ENCODE measurements at regions not wholly inside any gene's neighbourhood (a gene's known extent, or its start where the extent isn't known, plus 50 kb on each side); places are given as distances from the start of the nearest gene placed in this dataset.

GRCh38 chrX:38856670-38857265, 55.5 kb downstream of the MID1IP1 start:
- H3K4me3 ChIP-seq (ENCODE audit: low read length): no peak overlapping the region
- H3K9me3 ChIP-seq (ENCODE audit: insufficient read depth, low read depth, low read length): no peaks in the 10 kb centered on the region
- 96% methylated on average over 3 of the region's 4 CpGs for WGBS

GRCh38 chrX:38857736-38858523, 56.7 kb downstream of the MID1IP1 start:
- Histone ChIP-seq H3K4me1 (ENCODE audit: insufficient read depth, low read length) (no peaks in the 10 kb centered on the region), H3K27ac (ENCODE audit: low read depth, low read length) (no peak overlapping the region), H3K9ac (ENCODE audit: low read depth, low read length) (no peak overlapping the region), H3K27me3 (ENCODE audit: insufficient read depth, low read length) (no peaks in the 10 kb centered on the region), H3K4me3 (ENCODE audit: low read length) (no peak overlapping the region), H3K9me3 (ENCODE audit: insufficient read depth, low read depth, low read length) (no peaks in the 10 kb centered on the region), H3K36me3 (ENCODE audit: insufficient read depth, low read length) (no peaks in the 10 kb centered on the region)
- WGBS: 65% methylated on average over 5 of the region's 5 CpGs

More at GRCh38 chrX:38856670-38857265, 55.5 kb downstream of the MID1IP1 start:
- H3K4me1 ChIP-seq (ENCODE audit: insufficient read depth, low read length): no peaks in the 10 kb centered on the region
- H3K36me3 ChIP-seq (ENCODE audit: insufficient read depth, low read length): no peaks in the 10 kb centered on the region
- H3K27ac ChIP-seq (ENCODE audit: low read depth, low read length): no peak overlapping the region
- H3K9ac ChIP-seq (ENCODE audit: low read depth, low read length): no peak overlapping the region
- H3K27me3 ChIP-seq (ENCODE audit: insufficient read depth, low read length): no peaks in the 10 kb centered on the region

GRCh38 chrX:38859602-38860001, 58.3 kb downstream of the MID1IP1 start:
- no peak overlapping the region for H3K9ac ChIP-seq (ENCODE audit: low read depth, low read length)
- no peaks in the 10 kb centered on the region for H3K9me3 ChIP-seq (ENCODE audit: insufficient read depth, low read depth, low read length)
- H3K27ac ChIP-seq (ENCODE audit: low read depth, low read length): no peak overlapping the region

GRCh38 chrX:38860106-38861013, 59.1 kb downstream of the MID1IP1 start:
- H3K27me3 ChIP-seq (ENCODE audit: insufficient read depth, low read length): no peaks in the 10 kb centered on the region
- 100% methylated on average over 1 of the region's 4 CpGs for WGBS
- H3K9me3 ChIP-seq (ENCODE audit: insufficient read depth, low read depth, low read length): no peaks in the 10 kb centered on the region
- no peak overlapping the region for H3K27ac ChIP-seq (ENCODE audit: low read depth, low read length)
- H3K9ac ChIP-seq (ENCODE audit: low read depth, low read length): no peak overlapping the region
- no peak overlapping the region for H3K4me3 ChIP-seq (ENCODE audit: low read length)
- H3K4me1 ChIP-seq (ENCODE audit: insufficient read depth, low read length): 0 out of 2 replicates have a peak, but pooled peaks cover 3% of the 10 kb centered on the region
- no peaks in the 10 kb centered on the region for H3K36me3 ChIP-seq (ENCODE audit: insufficient read depth, low read length)

More at GRCh38 chrX:38859602-38860001, 58.3 kb downstream of the MID1IP1 start:
- H3K36me3 ChIP-seq (ENCODE audit: insufficient read depth, low read length): no peaks in the 10 kb centered on the region
- H3K4me1 ChIP-seq (ENCODE audit: insufficient read depth, low read length): no peaks in the 10 kb centered on the region
- no peak overlapping the region for H3K4me3 ChIP-seq (ENCODE audit: low read length)
- H3K27me3 ChIP-seq (ENCODE audit: insufficient read depth, low read length): no peaks in the 10 kb centered on the region

GRCh38 chrX:38861489-38861888, 60.2 kb downstream of the MID1IP1 start:
- H3K27ac ChIP-seq (ENCODE audit: low read depth, low read length): no peak overlapping the region
- no peaks in the 10 kb centered on the region for H3K36me3 ChIP-seq (ENCODE audit: insufficient read depth, low read length)
- 98% methylated on average over 2 of the region's 2 CpGs for WGBS
- no peaks in the 10 kb centered on the region for H3K27me3 ChIP-seq (ENCODE audit: insufficient read depth, low read length)
- H3K9me3 ChIP-seq (ENCODE audit: insufficient read depth, low read depth, low read length): no peaks in the 10 kb centered on the region
- H3K4me1 ChIP-seq (ENCODE audit: insufficient read depth, low read length): 0 out of 2 replicates have a peak, but pooled peaks cover 9% of the 10 kb centered on the region
- no peak overlapping the region for H3K4me3 ChIP-seq (ENCODE audit: low read length)
- no peak overlapping the region for H3K9ac ChIP-seq (ENCODE audit: low read depth, low read length)

GRCh38 chrX:38862100-38862499, 60.8 kb downstream of the MID1IP1 start:
- Histone ChIP-seq H3K9me3 (ENCODE audit: insufficient read depth, low read depth, low read length) (no peaks in the 10 kb centered on the region), H3K4me3 (ENCODE audit: low read length) (no peak overlapping the region), H3K27ac (ENCODE audit: low read depth, low read length) (no peak overlapping the region), H3K4me1 (ENCODE audit: insufficient read depth, low read length) (0 out of 2 replicates have a peak, but pooled peaks cover 9% of the 10 kb centered on the region), H3K9ac (ENCODE audit: low read depth, low read length) (no peak overlapping the region), H3K36me3 (ENCODE audit: insufficient read depth, low read length) (no peaks in the 10 kb centered on the region), H3K27me3 (ENCODE audit: insufficient read depth, low read length) (no peaks in the 10 kb centered on the region)
- 90% methylated on average over 3 of the region's 3 CpGs for WGBS

- H3K9ac ChIP-seq (ENCODE audit: low read depth, low read length): no peak overlapping the region
- no CpG with 5 or more reads among the region's 1 CpG for WGBS
- H3K4me1 ChIP-seq (ENCODE audit: insufficient read depth, low read length): peaks cover 22% of the 10 kb centered on the region
Observed at GRCh38 chrX:38864165-38864564, 62.9 kb downstream of the MID1IP1 start.

GRCh38 chrX:38868321-38868720, 67.1 kb downstream of the MID1IP1 start:
- WGBS: 68% methylated on average over 5 of the region's 6 CpGs
- H3K36me3 ChIP-seq (ENCODE audit: insufficient read depth, low read length): no peaks in the 10 kb centered on the region
- no peak overlapping the region for H3K4me3 ChIP-seq (ENCODE audit: low read length)
- H3K27ac ChIP-seq (ENCODE audit: low read depth, low read length): no peak overlapping the region
- no peaks in the 10 kb centered on the region for H3K9me3 ChIP-seq (ENCODE audit: insufficient read depth, low read depth, low read length)
- no peaks in the 10 kb centered on the region for H3K27me3 ChIP-seq (ENCODE audit: insufficient read depth, low read length)
- H3K4me1 ChIP-seq (ENCODE audit: insufficient read depth, low read length): peaks cover 52% of the 10 kb centered on the region
- H3K9ac ChIP-seq (ENCODE audit: low read depth, low read length): no peak overlapping the region

More at GRCh38 chrX:38864165-38864564, 62.9 kb downstream of the MID1IP1 start:
- no peaks in the 10 kb centered on the region for H3K27me3 ChIP-seq (ENCODE audit: insufficient read depth, low read length)
- no peak overlapping the region for H3K27ac ChIP-seq (ENCODE audit: low read depth, low read length)
- no peaks in the 10 kb centered on the region for H3K36me3 ChIP-seq (ENCODE audit: insufficient read depth, low read length)
- no peak overlapping the region for H3K4me3 ChIP-seq (ENCODE audit: low read length)
- H3K9me3 ChIP-seq (ENCODE audit: insufficient read depth, low read depth, low read length): no peaks in the 10 kb centered on the region

GRCh38 chrX:38868941-38869401, 67.7 kb downstream of the MID1IP1 start:
- Histone ChIP-seq H3K27me3 (ENCODE audit: insufficient read depth, low read length) (no peaks in the 10 kb centered on the region), H3K9ac (ENCODE audit: low read depth, low read length) (no peak overlapping the region), H3K27ac (ENCODE audit: low read depth, low read length) (no peak overlapping the region), H3K9me3 (ENCODE audit: insufficient read depth, low read depth, low read length) (no peaks in the 10 kb centered on the region), H3K4me3 (ENCODE audit: low read length) (no peak overlapping the region), H3K4me1 (ENCODE audit: insufficient read depth, low read length) (peaks cover 52% of the 10 kb centered on the region), H3K36me3 (ENCODE audit: insufficient read depth, low read length) (no peaks in the 10 kb centered on the region)
- WGBS: 87% methylated on average over 2 of the region's 3 CpGs

GRCh38 chrX:38870361-38870895, 69.2 kb downstream of the MID1IP1 start:
- peak overlapping the region; percentile 40 for H3K4me3 ChIP-seq (ENCODE audit: low read length)
- H3K27ac ChIP-seq (ENCODE audit: low read depth, low read length): peak overlapping the region; percentile 98
- no peaks in the 10 kb centered on the region for H3K36me3 ChIP-seq (ENCODE audit: insufficient read depth, low read length)
- peak overlapping the region; percentile 74 for H3K9ac ChIP-seq (ENCODE audit: low read depth, low read length)
- 45% methylated on average over 5 of the region's 7 CpGs for WGBS
- H3K4me1 ChIP-seq (ENCODE audit: insufficient read depth, low read length): peaks cover 49% of the 10 kb centered on the region
- no peaks in the 10 kb centered on the region for H3K27me3 ChIP-seq (ENCODE audit: insufficient read depth, low read length)
- no peaks in the 10 kb centered on the region for H3K9me3 ChIP-seq (ENCODE audit: insufficient read depth, low read depth, low read length)

Measured in HUES64 (cell line).